ENCODE measurements at regions not wholly inside any gene's neighbourhood (a gene's known extent, or its start where the extent isn't known, plus 50 kb on each side); places are given as distances from the start of the nearest gene placed in this dataset.

DNA sequence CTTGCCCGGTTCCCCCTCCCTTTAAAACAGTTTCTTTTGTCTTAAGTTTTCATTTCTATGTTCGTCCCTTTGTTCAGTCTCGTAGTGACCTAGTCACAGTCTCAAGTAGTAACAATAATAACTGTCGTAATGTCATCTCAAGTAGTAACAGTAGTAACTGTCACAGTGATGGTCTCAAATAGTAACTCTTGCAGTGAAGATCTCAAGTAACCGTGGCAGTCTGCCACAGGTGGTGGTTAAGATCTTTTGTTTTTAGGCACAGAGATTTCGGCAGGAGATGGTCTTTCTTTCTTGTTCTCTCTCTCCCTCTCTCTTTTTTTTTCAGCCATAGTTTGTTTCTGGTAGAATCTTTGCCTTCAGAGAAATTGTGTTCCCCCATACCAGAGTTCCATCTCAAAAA, 656.0 kb upstream of the SGO1 start (continued):
- TF ChIP-seq, protein P1, sequence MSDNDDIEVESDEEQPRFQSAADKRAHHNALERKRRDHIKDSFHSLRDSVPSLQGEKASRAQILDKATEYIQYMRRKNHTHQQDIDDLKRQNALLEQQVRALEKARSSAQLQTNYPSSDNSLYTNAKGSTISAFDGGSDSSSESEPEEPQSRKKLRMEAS (IDR thresholded peaks at IDR 0.05), result no peak
- TF ChIP-seq YY1 (IDR thresholded peaks at IDR 0.05; ENCODE audit: low read depth, low read length) (no peak), RNF2 (IDR thresholded peaks at IDR 0.05; ENCODE audit: borderline replicate concordance, low read depth, low read length, missing control alignments, poor library complexity, severe bottlenecking) (no peak), SIRT6 (IDR thresholded peaks at IDR 0.05; ENCODE audit: low read length) (no peak), TAF7 (optimal IDR thresholded peaks at IDR 0.05; ENCODE audit: borderline replicate concordance, low read depth, low read length) (no peak)
